Nephron (organoid): ENCODE measurements at regions not wholly inside any gene's neighbourhood (a gene's known extent, or its start where the extent isn't known, plus 50 kb on each side); places are given as distances from the start of the nearest gene placed in this dataset.

Experiments
- H3K27ac Mint-ChIP-seq, 3 experiments: 2 replicates each; pipeline ENCODE4 v1.8.0; 2020; ENCODE audit warnings: mixed read lengths in 3 of 3, mild to moderate bottlenecking in 2 of 3, moderate library complexity in 1 of 3
- H3K27me3 Mint-ChIP-seq: 2 replicates; pipeline ENCODE4 v1.8.0; 2021; ENCODE audit warnings: low read depth, mild to moderate bottlenecking, moderate library complexity, mixed read lengths
- H3K36me3 Mint-ChIP-seq: 2 replicates; pipeline ENCODE4 v1.8.0; 2020; ENCODE audit warnings: low read depth, mixed read lengths
- H3K4me1 Mint-ChIP-seq: 2 replicates; pipeline ENCODE4 v1.8.0; 2020; ENCODE audit warnings: mixed read lengths
- H3K4me3 Mint-ChIP-seq, 3 experiments: 2 replicates each; pipeline ENCODE4 v1.8.0; 2020; ENCODE audit warnings: mild to moderate bottlenecking in 3 of 3, mixed read lengths in 3 of 3, moderate library complexity in 2 of 3
- H3K9me3 Mint-ChIP-seq: 2 replicates; pipeline ENCODE4 v1.8.0; 2020; ENCODE audit warnings: mixed read lengths
- CTCF ChIP-seq, 3 experiments: fragments of 200-600 bp; sonication (generic); IDR thresholded peaks; one replicate each; pipeline ENCODE4 v1.5.0; 2021; ENCODE audit warnings: antibody characterized with exemption in 3 of 3; ENCODE audit not compliant: unreplicated experiment in 3 of 3

DNA sequence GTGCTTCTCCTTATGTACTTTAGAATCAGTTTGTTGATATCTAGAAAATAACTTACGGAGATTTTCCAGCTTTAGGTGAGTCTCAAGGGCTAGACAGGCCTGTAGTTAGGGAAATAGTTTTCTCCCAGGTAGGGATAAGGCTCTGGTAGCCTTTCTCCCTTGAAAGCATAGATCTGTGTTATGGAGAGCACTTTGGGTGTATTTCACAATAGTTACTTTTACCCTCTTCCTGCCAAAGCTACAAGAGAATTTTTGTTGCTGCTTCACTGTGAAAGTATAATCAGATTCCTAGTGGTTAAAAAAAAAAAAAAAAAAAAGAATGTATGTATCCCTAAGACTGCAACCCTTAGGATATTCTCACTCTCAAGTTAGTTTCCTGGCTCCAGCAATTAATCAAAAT lies 267.5 kb downstream of the PIK3C3 start:
- H3K4me1 Mint-ChIP-seq: no peaks in the 10 kb centered on the region
- no peaks in the 10 kb centered on the region for H3K27me3 Mint-ChIP-seq

GRCh38 chr18:42228581-42228980 lies 273.5 kb downstream of the PIK3C3 start:
- H3K36me3 Mint-ChIP-seq: peaks cover 5% of the 10 kb centered on the region
- no peak overlapping the region for H3K4me3 Mint-ChIP-seq
- no peaks in the 10 kb centered on the region for H3K27me3 Mint-ChIP-seq
- no peaks in the 10 kb centered on the region for H3K4me1 Mint-ChIP-seq
- TF ChIP-seq CTCF (IDR thresholded peaks at IDR 0.05; ENCODE audit: unreplicated experiment in 3 of 3): no peak
- H3K9me3 Mint-ChIP-seq: no peaks in the 10 kb centered on the region
- no peak overlapping the region for H3K27ac Mint-ChIP-seq

More for the DNA sequence above, 267.5 kb downstream of the PIK3C3 start:
- Mint-ChIP-seq H3K4me3 (no peak overlapping the region), H3K27ac (no peak overlapping the region), H3K36me3 (peaks cover 5% of the 10 kb centered on the region), H3K9me3 (peaks cover 4% of the 10 kb centered on the region)
- TF ChIP-seq CTCF (IDR thresholded peaks at IDR 0.05; ENCODE audit: unreplicated experiment in 3 of 3): no peak

GRCh38 chr18:42229211-42230210 lies 274.5 kb downstream of the PIK3C3 start:
- Mint-ChIP-seq H3K27me3 (no peaks in the 10 kb centered on the region), H3K4me3 (no peak overlapping the region), H3K4me1 (no peaks in the 10 kb centered on the region), H3K27ac (no peak overlapping the region), H3K36me3 (peaks cover under 1% of the 10 kb centered on the region), H3K9me3 (no peaks in the 10 kb centered on the region)
- TF ChIP-seq CTCF (IDR thresholded peaks at IDR 0.05; ENCODE audit: unreplicated experiment in 3 of 3): no peak

DNA sequence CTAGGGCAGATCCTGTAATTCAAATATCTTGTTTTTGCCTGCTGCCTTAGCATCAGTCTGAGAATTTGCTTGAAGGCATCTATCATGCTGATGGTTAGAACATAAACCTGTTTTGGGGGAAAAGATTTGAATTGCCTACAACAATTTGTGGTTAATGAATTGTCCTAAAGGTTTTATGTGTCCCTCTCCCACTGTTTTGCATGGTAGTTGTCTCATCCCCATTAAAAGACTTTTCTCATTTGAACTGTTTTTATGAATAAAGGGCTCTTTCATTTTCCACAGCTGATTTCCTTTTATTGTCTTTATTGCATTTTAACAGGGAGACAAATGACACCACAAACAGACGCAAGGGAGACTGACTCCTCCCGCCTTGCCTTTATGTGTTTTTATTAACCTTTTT lies 275.6 kb downstream of the PIK3C3 start:
- Mint-ChIP-seq H3K27ac (no peak overlapping the region), H3K9me3 (no peaks in the 10 kb centered on the region), H3K4me1 (no peaks in the 10 kb centered on the region), H3K27me3 (no peaks in the 10 kb centered on the region), H3K36me3 (no peaks in the 10 kb centered on the region), H3K4me3 (no peak overlapping the region)
- TF ChIP-seq CTCF (IDR thresholded peaks at IDR 0.05; ENCODE audit: unreplicated experiment in 3 of 3): no peak

GRCh38 chr18:42231284-42231683 lies 276.2 kb downstream of the PIK3C3 start:
- Mint-ChIP-seq H3K27ac (no peak overlapping the region), H3K36me3 (no peaks in the 10 kb centered on the region), H3K27me3 (no peaks in the 10 kb centered on the region), H3K4me3 (no peak overlapping the region), H3K4me1 (no peaks in the 10 kb centered on the region), H3K9me3 (no peaks in the 10 kb centered on the region)
- TF ChIP-seq CTCF (IDR thresholded peaks at IDR 0.05; ENCODE audit: unreplicated experiment in 3 of 3): no peak

- no peaks in the 10 kb centered on the region for H3K9me3 Mint-ChIP-seq
- H3K27me3 Mint-ChIP-seq: no peaks in the 10 kb centered on the region
- H3K36me3 Mint-ChIP-seq: no peaks in the 10 kb centered on the region
- H3K27ac Mint-ChIP-seq: no peak overlapping the region
- no peak for TF ChIP-seq CTCF (IDR thresholded peaks at IDR 0.05; ENCODE audit: unreplicated experiment in 3 of 3)
- H3K4me1 Mint-ChIP-seq: no peaks in the 10 kb centered on the region
- no peak overlapping the region for H3K4me3 Mint-ChIP-seq
These were observed 276.8 kb downstream of the PIK3C3 start for GRCh38 chr18:42231796-42232195.
